Suprapubic skin (tissue), 4 donors: ENCODE measurements at regions not wholly inside any gene's neighbourhood (a gene's known extent, or its start where the extent isn't known, plus 50 kb on each side); places are given as distances from the start of the nearest gene placed in this dataset.

ENCODE experiments used
- EP300 ChIP-seq: sonication (generic); formaldehyde crosslinking; IDR thresholded peaks from one replicate; pipeline ENCODE4 v1.6.1; 2017; ENCODE audit warnings: antibody characterized with exemption
- POLR2A ChIP-seq, 2 donors: fragments of 450-650 bp; IDR thresholded peaks; one replicate each; pipeline ENCODE4 v1.6.1; 2017; ENCODE audit warnings: antibody characterized with exemption in 2 of 2, mild to moderate bottlenecking in 2 of 2, moderate library complexity in 2 of 2
- POLR2AphosphoS5 ChIP-seq, 3 donors: sonication (generic); formaldehyde crosslinking; IDR thresholded peaks; one replicate each; pipeline ENCODE4 v1.6.1; 2017; ENCODE audit warnings: antibody characterized with exemption in 3 of 3
- TF ChIP-seq, protein P1 (sequence below), 2 donors: fragments of 200-600 bp in 1 of 2; fragments of 450-650 bp in 1 of 2; sonication (generic) in 1 of 2; IDR thresholded peaks; one replicate each; pipeline ENCODE4 v1.5.1; 2016 to 2019; ENCODE audit warnings: antibody characterized with exemption in 2 of 2, mild to moderate bottlenecking in 1 of 2, moderate library complexity in 1 of 2

DNA sequence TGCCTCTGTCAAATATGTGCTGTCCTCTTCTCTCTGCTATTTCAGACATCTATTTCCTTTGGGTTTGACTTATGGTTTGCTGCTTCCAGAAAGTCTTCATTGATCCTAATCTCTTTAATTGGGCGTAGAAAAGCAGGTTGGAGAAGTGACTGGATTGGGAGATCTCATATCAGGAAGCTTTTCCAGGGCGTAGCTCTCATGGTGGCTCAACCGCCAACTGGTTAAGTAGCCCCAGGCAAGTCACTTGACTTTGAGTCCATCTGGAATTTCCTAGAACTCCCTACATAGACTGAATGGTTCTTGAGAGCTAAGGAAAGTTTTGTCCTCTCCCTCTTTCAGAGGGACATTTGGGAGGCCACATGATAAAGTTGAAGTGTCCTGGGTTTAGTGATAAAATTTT, 192.3 kb upstream of the GLRA1 start:
- TF ChIP-seq POLR2A (IDR thresholded peaks at IDR 0.05) (no peak), POLR2AphosphoS5 (IDR thresholded peaks at IDR 0.05) (no peak), EP300 (no peak)
- TF ChIP-seq, protein P1, sequence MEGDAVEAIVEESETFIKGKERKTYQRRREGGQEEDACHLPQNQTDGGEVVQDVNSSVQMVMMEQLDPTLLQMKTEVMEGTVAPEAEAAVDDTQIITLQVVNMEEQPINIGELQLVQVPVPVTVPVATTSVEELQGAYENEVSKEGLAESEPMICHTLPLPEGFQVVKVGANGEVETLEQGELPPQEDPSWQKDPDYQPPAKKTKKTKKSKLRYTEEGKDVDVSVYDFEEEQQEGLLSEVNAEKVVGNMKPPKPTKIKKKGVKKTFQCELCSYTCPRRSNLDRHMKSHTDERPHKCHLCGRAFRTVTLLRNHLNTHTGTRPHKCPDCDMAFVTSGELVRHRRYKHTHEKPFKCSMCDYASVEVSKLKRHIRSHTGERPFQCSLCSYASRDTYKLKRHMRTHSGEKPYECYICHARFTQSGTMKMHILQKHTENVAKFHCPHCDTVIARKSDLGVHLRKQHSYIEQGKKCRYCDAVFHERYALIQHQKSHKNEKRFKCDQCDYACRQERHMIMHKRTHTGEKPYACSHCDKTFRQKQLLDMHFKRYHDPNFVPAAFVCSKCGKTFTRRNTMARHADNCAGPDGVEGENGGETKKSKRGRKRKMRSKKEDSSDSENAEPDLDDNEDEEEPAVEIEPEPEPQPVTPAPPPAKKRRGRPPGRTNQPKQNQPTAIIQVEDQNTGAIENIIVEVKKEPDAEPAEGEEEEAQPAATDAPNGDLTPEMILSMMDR (IDR thresholded peaks at IDR 0.05) = no peak
